Keratinocyte (primary cell): ENCODE measurements at regions not wholly inside any gene's neighbourhood (a gene's known extent, or its start where the extent isn't known, plus 50 kb on each side); places are given as distances from the start of the nearest gene placed in this dataset.

Experiments used
- DNase-seq: peaks from one replicate; pipeline ENCODE4 v3.0.0-alpha.2; 2011; ENCODE audit warnings: low read depth, missing footprints, low spot score
- FAIRE-seq: peaks from 2 replicates; lab custom pipeline; 2011; peaks lifted over from hg19 to GRCh38; lab: Jason Lieb, UNC
- H2AFZ ChIP-seq: 2 replicates; pipeline ENCODE4 v1.6.0; 2012; ENCODE audit warnings: low read length, control low read depth, inconsistent platforms; ENCODE audit not compliant: control insufficient read depth
- H3K27ac ChIP-seq: 2 replicates; pipeline ENCODE4 v1.5.1; 2011; ENCODE audit warnings: low read length; ENCODE audit not compliant: control insufficient read depth, insufficient read depth
- H3K27me3 ChIP-seq: 3 replicates; pipeline ENCODE4 v1.6.0; 2011; ENCODE audit warnings: low read length; ENCODE audit not compliant: control insufficient read depth, insufficient read depth; ENCODE audit errors: extremely low read depth
- H3K36me3 ChIP-seq, 2 experiments: 2 replicates in 1 of 2; 3 replicates in 1 of 2; pipeline ENCODE4 v1.5.1; 2011; ENCODE audit warnings: low read length in 2 of 2, mild to moderate bottlenecking in 1 of 2; ENCODE audit not compliant: control insufficient read depth in 2 of 2, insufficient read depth in 2 of 2; ENCODE audit errors: extremely low read depth in 1 of 2
- H3K4me1 ChIP-seq: 3 replicates; pipeline ENCODE4 v1.5.1; 2011; ENCODE audit warnings: low read length; ENCODE audit not compliant: control insufficient read depth, insufficient read depth; ENCODE audit errors: extremely low read depth
- H3K4me2 ChIP-seq: 3 replicates; pipeline ENCODE4 v1.6.0; 2011; ENCODE audit warnings: low read depth, low read length; ENCODE audit not compliant: control insufficient read depth, insufficient read depth; ENCODE audit errors: extremely low read depth
- H3K4me3 ChIP-seq, 3 experiments: fragments of 200-600 bp in 1 of 3; sonication (generic) in 1 of 3; 2 replicates in 2 of 3; 3 replicates in 1 of 3; pipeline ENCODE4 v1.5.1; 2011 to 2016; ENCODE audit warnings: low read length in 3 of 3, mild to moderate bottlenecking in 3 of 3, control low read depth in 2 of 3, inconsistent platforms in 1 of 3, low read depth in 1 of 3, mixed read lengths in 1 of 3, mixed run types in 1 of 3, moderate library complexity in 1 of 3; ENCODE audit not compliant: control insufficient read depth in 2 of 3, insufficient read depth in 2 of 3; ENCODE audit errors: extremely low read depth in 1 of 3
- H3K79me2 ChIP-seq: 2 replicates; pipeline ENCODE4 v1.6.0; 2012; ENCODE audit warnings: low read length; ENCODE audit not compliant: control insufficient read depth, insufficient read depth
- H3K9ac ChIP-seq: 3 replicates; pipeline ENCODE4 v1.6.0; 2011; ENCODE audit warnings: low read length; ENCODE audit not compliant: control insufficient read depth, insufficient read depth; ENCODE audit errors: extremely low read depth
- H3K9me1 ChIP-seq: 3 replicates; pipeline ENCODE4 v1.6.0; 2011; ENCODE audit warnings: low read length; ENCODE audit not compliant: control insufficient read depth, insufficient read depth; ENCODE audit errors: extremely low read depth
- H3K9me3 ChIP-seq: 2 replicates; pipeline ENCODE4 v1.5.1; 2012; ENCODE audit warnings: low read depth, low read length; ENCODE audit not compliant: control insufficient read depth
- H4K20me1 ChIP-seq: 3 replicates; pipeline ENCODE4 v1.6.0; 2011; ENCODE audit warnings: low read length; ENCODE audit not compliant: control insufficient read depth, insufficient read depth; ENCODE audit errors: extremely low read depth
- EZH2 ChIP-seq: IDR thresholded peaks from one replicate; pipeline ENCODE4 v1.6.1; 2012; ENCODE audit warnings: inconsistent platforms, mild to moderate bottlenecking, low read length, moderate library complexity
- dilution Hi-C: fragments of 300-500 bp; cut with MboI; formaldehyde crosslinking; loops from one replicate; pipeline ENCODE4 v1.7.0; 2020; ENCODE audit warnings: low sequenced_read_pairs; ENCODE audit not compliant: extremely low pct_ligation_motif_present
- TF ChIP-seq, protein P1 (sequence below), 3 experiments: IDR thresholded peaks in 1 of 3; conservative IDR thresholded peaks in 1 of 3; optimal IDR thresholded peaks in 1 of 3; 2 replicates in 2 of 3; 3 replicates in 1 of 3; pipeline versions ENCODE3 to v1.5.1; 2011; ENCODE audit warnings: low read length in 3 of 3, mild to moderate bottlenecking in 3 of 3, moderate library complexity in 2 of 3, control low read depth in 1 of 3, inconsistent platforms in 1 of 3; ENCODE audit not compliant: insufficient read depth in 2 of 3; ENCODE audit errors: extremely low read depth in 1 of 3

DNA sequence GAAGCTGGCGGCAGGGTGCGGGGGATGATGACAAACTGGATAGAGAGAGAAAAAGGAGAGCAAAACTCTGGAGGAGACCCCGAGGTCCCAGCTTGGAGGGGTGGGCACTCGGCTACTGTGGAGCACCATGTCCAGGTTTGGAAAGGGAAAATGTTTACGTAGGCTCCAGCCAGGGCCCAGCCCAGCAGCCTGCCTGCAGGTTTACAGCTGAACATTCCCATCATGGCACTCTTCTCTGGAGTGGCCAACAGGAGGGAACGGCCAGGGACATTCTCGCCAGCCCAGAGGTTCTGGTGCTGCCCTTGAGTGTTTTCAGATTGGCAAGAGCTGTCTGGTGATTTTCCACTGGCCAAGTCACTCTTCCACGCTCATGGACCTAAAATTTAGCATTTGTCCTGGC, 262.9 kb upstream of the TCF4 start:
- Histone ChIP-seq H3K9me1 (no peaks in the 10 kb centered on the region), H2AFZ (no peak overlapping the region), H3K9ac (no peak overlapping the region), H3K4me3 (no peak overlapping the region), H3K9me3 (no peaks in the 10 kb centered on the region), H3K4me2 (no peak overlapping the region), H4K20me1 (no peaks in the 10 kb centered on the region), H3K27me3 (no peaks in the 10 kb centered on the region), H3K79me2 (no peaks in the 10 kb centered on the region), H3K4me1 (peaks cover 14% of the 10 kb centered on the region), H3K27ac (no peak overlapping the region), H3K36me3 (no peaks in the 10 kb centered on the region)
- TF ChIP-seq, protein P1, sequence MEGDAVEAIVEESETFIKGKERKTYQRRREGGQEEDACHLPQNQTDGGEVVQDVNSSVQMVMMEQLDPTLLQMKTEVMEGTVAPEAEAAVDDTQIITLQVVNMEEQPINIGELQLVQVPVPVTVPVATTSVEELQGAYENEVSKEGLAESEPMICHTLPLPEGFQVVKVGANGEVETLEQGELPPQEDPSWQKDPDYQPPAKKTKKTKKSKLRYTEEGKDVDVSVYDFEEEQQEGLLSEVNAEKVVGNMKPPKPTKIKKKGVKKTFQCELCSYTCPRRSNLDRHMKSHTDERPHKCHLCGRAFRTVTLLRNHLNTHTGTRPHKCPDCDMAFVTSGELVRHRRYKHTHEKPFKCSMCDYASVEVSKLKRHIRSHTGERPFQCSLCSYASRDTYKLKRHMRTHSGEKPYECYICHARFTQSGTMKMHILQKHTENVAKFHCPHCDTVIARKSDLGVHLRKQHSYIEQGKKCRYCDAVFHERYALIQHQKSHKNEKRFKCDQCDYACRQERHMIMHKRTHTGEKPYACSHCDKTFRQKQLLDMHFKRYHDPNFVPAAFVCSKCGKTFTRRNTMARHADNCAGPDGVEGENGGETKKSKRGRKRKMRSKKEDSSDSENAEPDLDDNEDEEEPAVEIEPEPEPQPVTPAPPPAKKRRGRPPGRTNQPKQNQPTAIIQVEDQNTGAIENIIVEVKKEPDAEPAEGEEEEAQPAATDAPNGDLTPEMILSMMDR (optimal IDR thresholded peaks at IDR 0.05 in 1 of 3, IDR thresholded peaks at IDR 0.05 in 1 of 3, conservative IDR thresholded peaks at IDR 0.05 in 1 of 3; ENCODE audit: extremely low read depth in 1 of 3, insufficient read depth in 2 of 3, low read length in 3 of 3) = no peak
- TF ChIP-seq EZH2 = no peak
- FAIRE-seq (no peak), DNase-seq (no peak)
- dilution Hi-C loops = no loop called here

DNA sequence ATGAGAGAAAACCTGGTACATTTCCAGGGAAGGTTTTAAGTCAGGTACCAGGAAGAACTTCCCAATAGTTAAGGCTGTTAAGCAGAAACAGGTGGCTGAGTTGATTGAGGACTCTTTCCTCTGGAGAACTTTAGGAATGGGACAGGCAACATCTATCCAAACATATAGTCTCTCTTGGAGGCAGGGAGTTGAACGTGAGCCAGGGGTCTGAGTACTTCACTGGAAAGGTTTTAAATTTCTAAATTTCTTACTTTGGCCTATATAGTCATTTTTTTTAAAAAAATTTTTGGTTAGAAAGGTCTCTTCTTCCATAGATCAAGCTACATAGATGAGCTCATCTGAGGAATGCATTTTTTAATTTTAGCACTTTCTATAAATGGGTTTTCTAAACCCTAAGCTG, 261.4 kb upstream of the TCF4 start:
- H3K36me3 ChIP-seq = no peaks in the 10 kb centered on the region
- no peak for FAIRE-seq
- H3K4me3 ChIP-seq = no peak overlapping the region
- H3K9me1 ChIP-seq = no peaks in the 10 kb centered on the region
- dilution Hi-C loops = no loop called here
- no peak overlapping the region for H3K4me2 ChIP-seq
- H3K9me3 ChIP-seq = no peaks in the 10 kb centered on the region
- H3K79me2 ChIP-seq = no peaks in the 10 kb centered on the region
- no peak for DNase-seq
- H4K20me1 ChIP-seq = no peaks in the 10 kb centered on the region
- TF ChIP-seq EZH2 = no peak
- TF ChIP-seq, protein P1 (optimal IDR thresholded peaks at IDR 0.05 in 1 of 3, IDR thresholded peaks at IDR 0.05 in 1 of 3, conservative IDR thresholded peaks at IDR 0.05 in 1 of 3; ENCODE audit: extremely low read depth in 1 of 3, insufficient read depth in 2 of 3, low read length in 3 of 3) = no peak
- H2AFZ ChIP-seq = no peak overlapping the region
- no peaks in the 10 kb centered on the region for H3K27me3 ChIP-seq
- no peaks in the 10 kb centered on the region for H3K4me1 ChIP-seq
- H3K27ac ChIP-seq = no peak overlapping the region
- no peak overlapping the region for H3K9ac ChIP-seq
